Skeletal muscle cell (primary cell): ENCODE measurements at regions not wholly inside any gene's neighbourhood (a gene's known extent, or its start where the extent isn't known, plus 50 kb on each side); places are given as distances from the start of the nearest gene placed in this dataset.
"Not testable (repeated sequence)": the region's sequence is repeated elsewhere in the genome, so short reads cannot be mapped to it uniquely, and the experiment has no call there.

ENCODE experiments used
- DNase-seq: peaks from one replicate; pipeline ENCODE4 v3.0.0-alpha.2; 2010; ENCODE audit warnings: low read depth
- H3K4me3 ChIP-seq: 2 replicates; pipeline ENCODE4 v1.5.1; 2011; ENCODE audit warnings: low read depth, mild to moderate bottlenecking, control low read depth, low read length, moderate library complexity

GRCh38 chr3:163315786-163316185 lies 1762.5 kb downstream of the SI start:
- peak; percentile 9 for DNase-seq
- no peak overlapping the region for H3K4me3 ChIP-seq

GRCh38 chr3:163306405-163306804 lies 1771.9 kb downstream of the SI start:
- H3K4me3 ChIP-seq, result no peak overlapping the region
- no peak for DNase-seq

- no peak overlapping the region for H3K4me3 ChIP-seq
- no peak for DNase-seq
Measured at GRCh38 chr3:163273694-163274093, 1777.1 kb downstream of the OTOL1 start.

- H3K4me3 ChIP-seq, result no peak overlapping the region
- no peak for DNase-seq
Measured at GRCh38 chr3:163266731-163267130, 1770.1 kb downstream of the OTOL1 start.

- DNase-seq, result no peak
- no peak overlapping the region for H3K4me3 ChIP-seq
Measured at GRCh38 chr3:163261618-163262017, 1765.0 kb downstream of the OTOL1 start.

- DNase-seq, result peak; percentile 43
- H3K4me3 ChIP-seq, result no peak overlapping the region
Measured at GRCh38 chr3:163261056-163261455, 1764.4 kb downstream of the OTOL1 start.

- H3K4me3 ChIP-seq, result no peak overlapping the region
- no peak for DNase-seq
Measured at GRCh38 chr3:163218336-163218735, 1721.7 kb downstream of the OTOL1 start.

- no peak for DNase-seq
- H3K4me3 ChIP-seq, result no peak overlapping the region
Measured at GRCh38 chr3:163213838-163214237, 1717.2 kb downstream of the OTOL1 start.

- no peak overlapping the region for H3K4me3 ChIP-seq
- DNase-seq, result no peak
Measured at GRCh38 chr3:163196815-163197374, 1700.3 kb downstream of the OTOL1 start.

- no peak for DNase-seq
- H3K4me3 ChIP-seq, result no peak overlapping the region
Measured at GRCh38 chr3:163196245-163196644, 1699.6 kb downstream of the OTOL1 start.

- no peak for DNase-seq
- no peak overlapping the region for H3K4me3 ChIP-seq
Measured at GRCh38 chr3:163185721-163186350, 1689.2 kb downstream of the OTOL1 start.

- H3K4me3 ChIP-seq, result no peak overlapping the region
- DNase-seq, result no peak
Measured at GRCh38 chr3:163175970-163176369, 1679.4 kb downstream of the OTOL1 start.

- not testable (repeated sequence) for DNase-seq, H3K4me3 ChIP-seq
Measured at GRCh38 chr3:163172513-163172912, 1675.9 kb downstream of the OTOL1 start.

GRCh38 chr3:163166197-163166596 lies 1669.6 kb downstream of the OTOL1 start:
- H3K4me3 ChIP-seq, result no peak overlapping the region
- DNase-seq, result no peak

- no peak for DNase-seq
- H3K4me3 ChIP-seq, result no peak overlapping the region
Measured at GRCh38 chr3:163159306-163159705, 1662.7 kb downstream of the OTOL1 start.

- no peak for DNase-seq
- no peak overlapping the region for H3K4me3 ChIP-seq
Measured at GRCh38 chr3:163139600-163139999, 1643.0 kb downstream of the OTOL1 start.

- no peak overlapping the region for H3K4me3 ChIP-seq
- DNase-seq, result no peak
Measured at GRCh38 chr3:163138258-163138657, 1641.7 kb downstream of the OTOL1 start.

GRCh38 chr3:163132111-163132510 lies 1635.5 kb downstream of the OTOL1 start:
- no peak for DNase-seq
- no peak overlapping the region for H3K4me3 ChIP-seq

- no peak for DNase-seq
- H3K4me3 ChIP-seq, result no peak overlapping the region
Measured at GRCh38 chr3:163129287-163129686, 1632.7 kb downstream of the OTOL1 start.

GRCh38 chr3:163126115-163126514 lies 1629.5 kb downstream of the OTOL1 start:
- DNase-seq, result no peak
- H3K4me3 ChIP-seq, result no peak overlapping the region
